GM12878 (cell line): ENCODE measurements at regions not wholly inside any gene's neighbourhood (a gene's known extent, or its start where the extent isn't known, plus 50 kb on each side); places are given as distances from the start of the nearest gene placed in this dataset.
A peak's percentile ranks its signal among the peaks of the same experiment; 100 is the strongest.

Experiments
- ATAC-seq: fragments of 200-7000 bp; cut with Tn5 transposase; 3 replicates; pipeline ENCODE4 v1.9.1; 2020; ENCODE audit warnings: mild to moderate bottlenecking, moderate library complexity
- BruUV-seq: library from RNA; stranded (reverse); fragments of 400-500 nt; replicated peaks from 2 replicates; lab custom pipeline; 2021; lab: Mats Ljungman, UMichigan
- CTCF ChIA-PET: fragments of 300-600 bp; sonication (Branson Sonifier 250); formaldehyde crosslinking; extraction: SDS; loops from one replicate; lab custom pipeline; 2021; ENCODE audit warnings: inconsistent platforms; lab: Yijun Ruan, JAX
- POLR2A ChIA-PET: fragments of 350-600 bp; formaldehyde crosslinking; extraction: SDS; loops from one replicate; lab custom pipeline; 2021; ENCODE audit warnings: inconsistent platforms; lab: Charles Lee
- RAD21 ChIA-PET: fragments of 300-600 bp; sonication (Branson Sonifier 250); formaldehyde crosslinking; loops from one replicate; lab custom pipeline; 2023; ENCODE audit warnings: antibody characterized with exemption; ENCODE audit not compliant: unreplicated experiment; lab: Charles Lee
- SMC1A ChIA-PET: fragments of 300-600 bp; sonication (Branson Sonifier 250); formaldehyde crosslinking; loops from one replicate; lab custom pipeline; 2023; ENCODE audit not compliant: unreplicated experiment, uncharacterized antibody; lab: Charles Lee
- DNase-seq: peaks from one replicate; pipeline ENCODE4 v3.0.0-alpha.2; 2011; ENCODE audit warnings: low read depth, low spot score
- FAIRE-seq: peaks from 3 replicates; lab custom pipeline; 2011; peaks lifted over from hg19 to GRCh38; lab: Jason Lieb, UNC
- H2AFZ ChIP-seq: 2 replicates; pipeline ENCODE4 v1.6.0; 2011; ENCODE audit warnings: low read depth, low read length, control low read depth; ENCODE audit not compliant: control insufficient read depth
- H3K27ac ChIP-seq: 2 replicates; pipeline ENCODE4 v1.5.1; 2011; ENCODE audit warnings: control low read depth; ENCODE audit not compliant: control insufficient read depth, insufficient read depth
- H3K27me3 ChIP-seq, 2 experiments: replicated peaks in 1 of 2; 2 replicates each; pipeline versions ENCODE4 v1.6.0 to v1.6.1; 2011; ENCODE audit warnings: low read length in 1 of 2; ENCODE audit not compliant: control insufficient read depth in 2 of 2, insufficient read depth in 2 of 2
- H3K36me3 ChIP-seq, 2 experiments: 2 replicates each; pipeline ENCODE4 v1.5.1; 2011; ENCODE audit warnings: low read length in 1 of 2; ENCODE audit not compliant: control insufficient read depth in 2 of 2, insufficient read depth in 2 of 2
- H3K4me1 ChIP-seq: 2 replicates; pipeline ENCODE4 v1.6.1; 2011; ENCODE audit warnings: mild to moderate bottlenecking, low read length, moderate library complexity, mixed read lengths; ENCODE audit not compliant: control insufficient read depth, insufficient read depth
- H3K4me2 ChIP-seq: 2 replicates; pipeline ENCODE4 v1.6.0; 2011; ENCODE audit warnings: control low read depth; ENCODE audit not compliant: control insufficient read depth, insufficient read depth
- H3K4me3 ChIP-seq: fragments of 200-600 bp; sonication (generic); 2 replicates; pipeline ENCODE4 v1.5.1; 2016
- H3K79me2 ChIP-seq: 2 replicates; pipeline ENCODE4 v1.6.0; 2011; ENCODE audit warnings: low read length; ENCODE audit not compliant: control insufficient read depth, insufficient read depth
- H3K9ac ChIP-seq: 2 replicates; pipeline ENCODE4 v1.8.0; 2011; ENCODE audit warnings: low read length, control low read depth, mixed read lengths; ENCODE audit not compliant: control insufficient read depth, insufficient read depth
- H3K9me3 ChIP-seq: replicated peaks from 3 replicates; pipeline ENCODE4 v1.5.1; 2011; ENCODE audit warnings: mild to moderate bottlenecking, low read length; ENCODE audit not compliant: control insufficient read depth, insufficient read depth
- H4K20me1 ChIP-seq: 2 replicates; pipeline ENCODE4 v1.6.0; 2011; ENCODE audit not compliant: control insufficient read depth, insufficient read depth
- GABPA ChIP-seq: IDR thresholded peaks from 2 replicates; pipeline ENCODE4 v1.6.1; 2014; ENCODE audit warnings: antibody characterized with exemption, low read depth, mild to moderate bottlenecking, inconsistent platforms
- NFYA ChIP-seq: IDR thresholded peaks from 2 replicates; pipeline ENCODE4 v1.6.1; 2011; ENCODE audit warnings: low read depth, mild to moderate bottlenecking, low read length, improper control_type of control experiment, borderline replicate concordance
- PAX5 ChIP-seq: IDR thresholded peaks from 2 replicates; pipeline ENCODE4 v1.6.1; 2011; ENCODE audit warnings: low read depth, low read length, borderline replicate concordance
- SREBF2 ChIP-seq: IDR thresholded peaks from 2 replicates; pipeline ENCODE4 v1.6.1; 2012; ENCODE audit warnings: mild to moderate bottlenecking, low read length
- SRF ChIP-seq, 2 experiments: IDR thresholded peaks; 2 replicates each; pipeline ENCODE4 v1.6.1; 2011; ENCODE audit warnings: low read depth in 2 of 2, low read length in 2 of 2, mild to moderate bottlenecking in 1 of 2, moderate library complexity in 1 of 2
- WGBS: methylation state at CpG from one replicate; pipeline ENCODE4 v1.1.6; 2016; ENCODE audit warnings: low lambda C conversion rate; ENCODE audit not compliant: insufficient replicate concordance, insufficient coverage; ENCODE audit errors: missing lambda C conversion rate; 5-methylcytosine and 5-hydroxymethylcytosine counted together
- in situ Hi-C: fragments of 300-500 bp; cut with MboI; formaldehyde crosslinking; loops from 9 replicates; pipeline ENCODE4 v1.14.3; 2018; ENCODE audit warnings: mixed read lengths
- intact Hi-C: fragments of 100-400 bp; cut with micrococcal nuclease; formaldehyde crosslinking; loops from one replicate; pipeline ENCODE4 v1.14.2; 2022; ENCODE audit not compliant: unreplicated experiment
- TF ChIP-seq, protein P1 (sequence below): fragments of 450-650 bp; IDR thresholded peaks from 2 replicates; pipeline ENCODE4 v1.6.1; 2016; ENCODE audit warnings: mild to moderate bottlenecking

DNA sequence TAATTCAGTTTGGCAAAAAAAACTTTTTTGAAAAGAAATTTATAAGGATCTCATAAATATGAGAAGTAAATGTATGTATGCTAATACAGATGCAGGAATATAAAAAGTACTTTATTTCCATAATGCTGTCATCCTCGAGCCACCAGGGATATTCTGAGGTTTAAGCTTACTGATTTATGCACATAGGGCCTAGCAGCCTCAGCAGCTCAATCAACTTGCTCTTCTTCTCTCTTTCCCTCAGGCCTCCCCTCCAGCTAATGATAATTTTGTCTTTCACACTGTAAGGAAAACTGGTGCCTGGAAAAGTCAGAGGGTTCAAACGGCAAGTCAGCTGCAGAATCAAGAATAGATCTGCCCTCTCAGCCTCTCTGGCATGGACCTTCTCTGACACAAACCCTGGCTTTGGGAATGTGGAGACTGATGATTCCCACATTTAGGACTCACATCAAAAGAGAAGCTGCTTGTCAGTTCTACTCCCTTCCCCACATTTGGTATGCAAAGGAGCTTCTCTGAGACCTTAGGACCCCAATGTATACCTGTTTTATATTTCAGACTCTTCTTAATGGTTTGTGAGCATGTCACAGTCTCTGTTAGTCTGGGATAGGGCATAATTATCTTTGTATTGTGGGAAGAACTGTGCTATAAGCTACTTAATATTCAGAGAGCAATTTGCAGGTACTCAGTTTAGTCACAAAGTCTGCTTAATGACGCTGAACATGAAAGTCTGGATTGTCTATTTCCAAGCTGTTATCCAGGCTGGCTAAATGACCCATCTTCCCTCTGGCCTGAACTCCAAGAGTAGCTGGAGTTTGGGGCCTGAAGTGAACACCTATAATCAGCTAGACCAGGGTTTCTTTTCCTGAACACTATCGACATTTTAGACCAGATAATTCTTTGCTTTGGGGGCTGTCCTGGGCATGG lies 52.1 kb upstream of the DIPK1A start:
- ChIA-PET POLR2A (interaction anchor here (0.5 to 1.4 kb wide), 4 partner anchors 20 to 1413 kb away, joined by 3 to 5 read pairs (median 4); no protein-coding TSS in a partner anchor), SMC1A (interaction anchor here (0.6 to 2.5 kb wide), 26 partner anchors 9 to 829 kb away, joined by 3 to 11 read pairs (median 4); no protein-coding TSS in a partner anchor), RAD21 (interaction anchor here (1.0 to 1.7 kb wide), 9 partner anchors 10 to 148 kb away, joined by 3 to 9 read pairs (median 4); partner anchors contain the start of gene MTF2), CTCF (interaction anchor here (0.8 to 22.9 kb wide), 14 partner anchors 9 to 265 kb away, joined by 3 to 445 read pairs (median 4); partner anchors contain the start of gene RPL5)
- H2AFZ ChIP-seq, result peak overlapping the region; percentile 19; the same call in 1 of the 2 replicates
- DNase-seq, result no peak
- peaks cover 21% of the 10 kb centered on the region for H3K4me1 ChIP-seq
- no peaks in the 10 kb centered on the region for H3K36me3 ChIP-seq
- H3K9me3 ChIP-seq, result no peaks in the 10 kb centered on the region
- no peaks in the 10 kb centered on the region for H3K79me2 ChIP-seq
- TF ChIP-seq GABPA (no peak), NFYA (no peak)
- no peak for ATAC-seq
- no peak overlapping the region for H3K9ac ChIP-seq
- no peak overlapping the region for H3K27ac ChIP-seq
- no peaks in the 10 kb centered on the region for H3K27me3 ChIP-seq
- H3K4me2 ChIP-seq, result peak overlapping the region; percentile 76; the same call in 1 of the 2 replicates
- 80% methylated on average over 4 of the region's 4 CpGs for WGBS
- H4K20me1 ChIP-seq, result no peaks in the 10 kb centered on the region
- no TSS peak for BruUV-seq
- no peak overlapping the region for H3K4me3 ChIP-seq
- in situ Hi-C loops (no loop called here), intact Hi-C loops (no loop called here)
- no peak for FAIRE-seq

DNA sequence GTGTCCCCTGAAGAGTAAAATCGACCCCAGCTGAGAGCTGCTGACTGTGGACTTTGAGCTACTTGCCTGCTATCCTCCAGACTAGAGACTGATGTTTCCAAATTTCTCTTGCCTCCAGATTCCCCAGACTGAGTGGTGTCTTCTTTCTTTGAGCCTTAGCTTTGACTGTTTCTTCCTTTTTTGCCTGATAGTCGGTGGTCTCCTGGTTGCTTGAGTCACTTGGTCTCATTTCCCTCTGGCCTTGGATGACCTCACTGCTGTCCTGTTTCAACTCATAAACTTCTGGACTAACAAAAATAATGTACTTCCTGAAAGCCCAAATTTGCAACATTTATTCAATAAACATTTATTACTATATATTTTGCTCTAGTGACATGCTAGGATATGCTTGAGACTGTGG lies 52.9 kb upstream of the DIPK1A start:
- DNase-seq (no peak), FAIRE-seq (no peak), ATAC-seq (peak; percentile 27; the same call in 2 of the 3 replicates)
- no peak for TF ChIP-seq SREBF2
- no peak for TF ChIP-seq PAX5
- TF ChIP-seq, protein P1, sequence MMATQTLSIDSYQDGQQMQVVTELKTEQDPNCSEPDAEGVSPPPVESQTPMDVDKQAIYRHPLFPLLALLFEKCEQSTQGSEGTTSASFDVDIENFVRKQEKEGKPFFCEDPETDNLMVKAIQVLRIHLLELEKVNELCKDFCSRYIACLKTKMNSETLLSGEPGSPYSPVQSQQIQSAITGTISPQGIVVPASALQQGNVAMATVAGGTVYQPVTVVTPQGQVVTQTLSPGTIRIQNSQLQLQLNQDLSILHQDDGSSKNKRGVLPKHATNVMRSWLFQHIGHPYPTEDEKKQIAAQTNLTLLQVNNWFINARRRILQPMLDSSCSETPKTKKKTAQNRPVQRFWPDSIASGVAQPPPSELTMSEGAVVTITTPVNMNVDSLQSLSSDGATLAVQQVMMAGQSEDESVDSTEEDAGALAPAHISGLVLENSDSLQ, result no peak
- TF ChIP-seq SRF (IDR thresholded peaks at IDR 0.05; ENCODE audit: low read depth in 2 of 2, low read length in 2 of 2), result 0 out of 4 replicates have a peak, but pooled peaks of 1 of the 2 experiments have one; percentile 12
- 54% methylated on average over 2 of the region's 2 CpGs for WGBS
- H3K4me3 ChIP-seq, result no peak overlapping the region
- ChIA-PET CTCF (interaction anchor here (0.6 to 22.9 kb wide), 12 partner anchors 8 to 182 kb away, joined by 3 to 445 read pairs (median 4); partner anchors contain the start of gene RPL5), RAD21 (interaction anchor here (0.6 to 1.7 kb wide), 9 partner anchors 9 to 149 kb away, joined by 3 to 9 read pairs (median 4); partner anchors contain the start of gene MTF2), SMC1A (interaction anchor here (0.9 to 2.2 kb wide), 22 partner anchors 9 to 829 kb away, joined by 3 to 11 read pairs (median 4); no protein-coding TSS in a partner anchor), POLR2A (interaction anchor here (0.5 to 1.4 kb wide), 4 partner anchors 19 to 90 kb away, joined by 3 to 5 read pairs (median 4); no protein-coding TSS in a partner anchor)
- no peak overlapping the region for H3K9ac ChIP-seq
- no TSS peak for BruUV-seq
- peak overlapping the region; percentile 32; the same call in 1 of the 2 replicates for H2AFZ ChIP-seq
- no peaks in the 10 kb centered on the region for H3K27me3 ChIP-seq
- no peaks in the 10 kb centered on the region for H3K9me3 ChIP-seq
- intact Hi-C loops, result no loop called here
- H3K4me2 ChIP-seq, result peak overlapping the region; percentile 76
- H3K79me2 ChIP-seq, result no peaks in the 10 kb centered on the region
- in situ Hi-C loops, result no loop called here
- no peaks in the 10 kb centered on the region for H4K20me1 ChIP-seq
- peaks cover 21% of the 10 kb centered on the region for H3K4me1 ChIP-seq
- no peaks in the 10 kb centered on the region for H3K36me3 ChIP-seq
- H3K27ac ChIP-seq, result 0 out of 2 replicates have a peak overlapping the region, but pooled peaks have one; percentile 33
